HCT116 (cell line): ENCODE measurements at regions not wholly inside any gene's neighbourhood (a gene's known extent, or its start where the extent isn't known, plus 50 kb on each side); places are given as distances from the start of the nearest gene placed in this dataset.

Source experiments
- ATAC-seq: fragments of 200-7000 bp; cut with Tn5 transposase; 2 replicates; pipeline ENCODE4 v1.9.1; 2020; ENCODE audit warnings: mild to moderate bottlenecking, moderate library complexity
- BruUV-seq: library from RNA; stranded (reverse); fragments of 400-500 nt; replicated peaks from 2 replicates; lab custom pipeline; 2021; lab: Mats Ljungman, UMichigan
- CTCF ChIA-PET: fragments of 300-600 bp; sonication (Branson Sonifier 250); formaldehyde crosslinking; loops from one replicate; lab custom pipeline; 2021; ENCODE audit warnings: antibody characterized with exemption; lab: Charles Lee
- POLR2A ChIA-PET: fragments of 300-600, 350-600 bp; sonication (Branson Sonifier 250); formaldehyde crosslinking; loops from one replicate; lab custom pipeline; 2021; ENCODE audit warnings: antibody characterized with exemption; lab: Charles Lee
- RAD21 ChIA-PET, 2 experiments: fragments of 300-600 bp; sonication (Branson Sonifier 250); formaldehyde crosslinking; loops; one replicate each; lab custom pipeline; 2023; ENCODE audit warnings: low total read pairs in 2 of 2; ENCODE audit not compliant: uncharacterized antibody in 2 of 2, unreplicated experiment in 2 of 2, low non-redundant PET in 1 of 2; lab: Charles Lee
- DNase-seq: peaks from one replicate; pipeline ENCODE4 v3.0.0-alpha.2; 2010; ENCODE audit warnings: low read depth, low spot score
- H2AFZ ChIP-seq: fragments of 200-600 bp; shearing (Covaris generic), sonication (generic); 2 replicates; pipeline ENCODE4 v1.6.1; 2017; ENCODE audit warnings: low read depth, mixed run types, mixed read lengths, antibody characterized with exemption, low read length; ENCODE audit not compliant: poor library complexity, severe bottlenecking
- H3K27ac ChIP-seq: 2 replicates; pipeline ENCODE4 v1.5.1; 2012; ENCODE audit warnings: low read depth, low read length
- H3K27me3 ChIP-seq: fragments of 200-600 bp; sonication (generic); 2 replicates; pipeline ENCODE4 v1.6.1; 2016; ENCODE audit warnings: mixed run types, low read length, mixed read lengths; ENCODE audit not compliant: insufficient read depth
- H3K36me3 ChIP-seq, 2 experiments: fragments of 200-500 bp in 1 of 2; fragments of 200-600 bp in 1 of 2; sonication (Bioruptor generic) in 1 of 2; sonication (generic) in 1 of 2; 2 replicates each; pipeline versions ENCODE4 v1.5.1 to v1.6.1; 2014 to 2016; ENCODE audit warnings: low read length in 2 of 2, inconsistent platforms in 1 of 2, mixed read lengths in 1 of 2, mixed run types in 1 of 2; ENCODE audit not compliant: insufficient read depth in 2 of 2, control insufficient read depth in 1 of 2
- H3K4me1 ChIP-seq, 2 experiments: fragments of 200-600 bp in 1 of 2; sonication (generic) in 1 of 2; 2 replicates each; pipeline versions ENCODE4 v1.5.1 to v1.6.1; 2012 to 2017; ENCODE audit warnings: low read length in 2 of 2, inconsistent platforms in 1 of 2, mild to moderate bottlenecking in 1 of 2, mixed read lengths in 1 of 2, mixed run types in 1 of 2, moderate library complexity in 1 of 2; ENCODE audit not compliant: insufficient read depth in 2 of 2, control insufficient read depth in 1 of 2
- H3K4me2 ChIP-seq: fragments of 200-600 bp; sonication (generic); 2 replicates; pipeline ENCODE4 v1.6.1; 2017; ENCODE audit warnings: mixed run types, low read length, mixed read lengths
- H3K4me3 ChIP-seq, 2 experiments: fragments of 200-600 bp in 1 of 2; sonication (generic) in 1 of 2; replicated peaks in 1 of 2; 2 replicates each; pipeline ENCODE4 v1.5.1; 2011 to 2016; ENCODE audit warnings: low read length in 2 of 2, control low read depth in 1 of 2, low read depth in 1 of 2, mild to moderate bottlenecking in 1 of 2, mixed read lengths in 1 of 2, mixed run types in 1 of 2
- H3K79me2 ChIP-seq: fragments of 200-600 bp; sonication (generic); 2 replicates; pipeline ENCODE4 v1.6.1; 2017; ENCODE audit warnings: mild to moderate bottlenecking, mixed run types, low read length, moderate library complexity, mixed read lengths; ENCODE audit not compliant: insufficient read depth
- H3K9ac ChIP-seq: fragments of 200-600 bp; sonication (generic); 2 replicates; pipeline ENCODE4 v1.6.1; 2016; ENCODE audit warnings: low read length, mixed read lengths
- H3K9me2 ChIP-seq: fragments of 200-600 bp; sonication (generic), shearing (Covaris generic); 2 replicates; pipeline ENCODE4 v1.6.1; 2017; ENCODE audit warnings: mixed run types, mild to moderate bottlenecking, moderate library complexity; ENCODE audit not compliant: insufficient read depth
- H3K9me3 ChIP-seq, 2 experiments: fragments of 200-500 bp in 1 of 2; fragments of 200-600 bp in 1 of 2; sonication (Bioruptor generic) in 1 of 2; sonication (generic) in 1 of 2; 2 replicates each; pipeline ENCODE4 v1.6.1; 2014 to 2017; ENCODE audit warnings: low read length in 2 of 2, mixed read lengths in 2 of 2, inconsistent platforms in 1 of 2, low read depth in 1 of 2, mild to moderate bottlenecking in 1 of 2, mixed run types in 1 of 2, moderate library complexity in 1 of 2; ENCODE audit not compliant: control insufficient read depth in 1 of 2, insufficient read depth in 1 of 2
- H4K20me1 ChIP-seq: fragments of 200-600 bp; sonication (generic), shearing (Covaris generic); 2 replicates; pipeline ENCODE4 v1.6.1; 2017; ENCODE audit warnings: mixed run types, mild to moderate bottlenecking, moderate library complexity; ENCODE audit not compliant: insufficient read depth
- CEBPB ChIP-seq: IDR thresholded peaks from 2 replicates; pipeline ENCODE4 v1.6.1; 2012; ENCODE audit warnings: low read depth
- CTCF ChIP-seq, 3 experiments: fragments of 200-600 bp in 1 of 3; sonication (generic) in 1 of 3; IDR thresholded peaks in 2 of 3; conservative IDR thresholded peaks in 1 of 3; 2 replicates each; pipeline ENCODE4 v1.5.1; 2012 to 2017; ENCODE audit warnings: low read depth in 2 of 3, low read length in 2 of 3, antibody characterized with exemption in 1 of 3, borderline replicate concordance in 1 of 3, control low read depth in 1 of 3, mild to moderate bottlenecking in 1 of 3, mixed read lengths in 1 of 3, mixed run types in 1 of 3, moderate library complexity in 1 of 3; ENCODE audit not compliant: insufficient read depth in 1 of 3
- EGR1 ChIP-seq: IDR thresholded peaks from 2 replicates; pipeline ENCODE4 v1.6.1; 2012; ENCODE audit warnings: low read depth
- FOSL1 ChIP-seq: IDR thresholded peaks from 2 replicates; pipeline ENCODE4 v1.6.1; 2012; ENCODE audit warnings: low read depth
- ZBTB33 ChIP-seq: IDR thresholded peaks from 2 replicates; pipeline ENCODE4 v1.6.1; 2011; ENCODE audit warnings: mild to moderate bottlenecking, low read length, moderate library complexity; ENCODE audit not compliant: insufficient replicate concordance; ENCODE audit errors: extremely low read depth
- ZNF274 ChIP-seq: fragments of 200-500 bp; sonication (Bioruptor generic); IDR thresholded peaks from 2 replicates; pipeline ENCODE4 v1.6.1; 2014; ENCODE audit warnings: mild to moderate bottlenecking, low read depth, low read length, inconsistent platforms
- intact Hi-C: fragments of 100-400 bp; cut with micrococcal nuclease; formaldehyde crosslinking; loops from 2 replicates; pipeline ENCODE4 v1.10.0; 2022
- TF ChIP-seq, protein P1 (sequence below): IDR thresholded peaks from 2 replicates; pipeline ENCODE4 v1.6.1; 2012
- TF ChIP-seq, protein P2 (sequence below): IDR thresholded peaks from 2 replicates; pipeline ENCODE4 v1.6.1; 2012; ENCODE audit warnings: low read depth

- Histone ChIP-seq H3K27ac (no peak overlapping the region), H3K9me3 (no peaks in the 10 kb centered on the region), H3K9ac (no peak overlapping the region), H2AFZ (no peak overlapping the region), H3K4me3 (no peak overlapping the region), H3K27me3 (no peaks in the 10 kb centered on the region), H4K20me1 (no peaks in the 10 kb centered on the region), H3K36me3 (no peaks in the 10 kb centered on the region), H3K79me2 (no peaks in the 10 kb centered on the region), H3K9me2 (no peaks in the 10 kb centered on the region), H3K4me2 (no peak overlapping the region), H3K4me1 (peaks cover 7 to 16% of the 10 kb centered on the region in 2 experiments; a peak in 3 of 4 replicates)
- ATAC-seq (no peak), DNase-seq (no peak)
- ChIA-PET RAD21 (no interaction called here), CTCF (no interaction called here), POLR2A (no interaction called here)
- TF ChIP-seq ZBTB33 = no peak
- no peak for TF ChIP-seq ZNF274
- TF ChIP-seq, protein P1, sequence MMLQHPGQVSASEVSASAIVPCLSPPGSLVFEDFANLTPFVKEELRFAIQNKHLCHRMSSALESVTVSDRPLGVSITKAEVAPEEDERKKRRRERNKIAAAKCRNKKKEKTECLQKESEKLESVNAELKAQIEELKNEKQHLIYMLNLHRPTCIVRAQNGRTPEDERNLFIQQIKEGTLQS = no peak
- TF ChIP-seq CTCF (IDR thresholded peaks at IDR 0.05 in 2 of 3, conservative IDR thresholded peaks at IDR 0.05 in 1 of 3; ENCODE audit: borderline replicate concordance in 1 of 3, insufficient read depth in 1 of 3, low read depth in 2 of 3, low read length in 2 of 3) = no peak
- no peak for TF ChIP-seq EGR1
- TF ChIP-seq CEBPB = no peak
- no peak for TF ChIP-seq FOSL1
- TF ChIP-seq, protein P2, sequence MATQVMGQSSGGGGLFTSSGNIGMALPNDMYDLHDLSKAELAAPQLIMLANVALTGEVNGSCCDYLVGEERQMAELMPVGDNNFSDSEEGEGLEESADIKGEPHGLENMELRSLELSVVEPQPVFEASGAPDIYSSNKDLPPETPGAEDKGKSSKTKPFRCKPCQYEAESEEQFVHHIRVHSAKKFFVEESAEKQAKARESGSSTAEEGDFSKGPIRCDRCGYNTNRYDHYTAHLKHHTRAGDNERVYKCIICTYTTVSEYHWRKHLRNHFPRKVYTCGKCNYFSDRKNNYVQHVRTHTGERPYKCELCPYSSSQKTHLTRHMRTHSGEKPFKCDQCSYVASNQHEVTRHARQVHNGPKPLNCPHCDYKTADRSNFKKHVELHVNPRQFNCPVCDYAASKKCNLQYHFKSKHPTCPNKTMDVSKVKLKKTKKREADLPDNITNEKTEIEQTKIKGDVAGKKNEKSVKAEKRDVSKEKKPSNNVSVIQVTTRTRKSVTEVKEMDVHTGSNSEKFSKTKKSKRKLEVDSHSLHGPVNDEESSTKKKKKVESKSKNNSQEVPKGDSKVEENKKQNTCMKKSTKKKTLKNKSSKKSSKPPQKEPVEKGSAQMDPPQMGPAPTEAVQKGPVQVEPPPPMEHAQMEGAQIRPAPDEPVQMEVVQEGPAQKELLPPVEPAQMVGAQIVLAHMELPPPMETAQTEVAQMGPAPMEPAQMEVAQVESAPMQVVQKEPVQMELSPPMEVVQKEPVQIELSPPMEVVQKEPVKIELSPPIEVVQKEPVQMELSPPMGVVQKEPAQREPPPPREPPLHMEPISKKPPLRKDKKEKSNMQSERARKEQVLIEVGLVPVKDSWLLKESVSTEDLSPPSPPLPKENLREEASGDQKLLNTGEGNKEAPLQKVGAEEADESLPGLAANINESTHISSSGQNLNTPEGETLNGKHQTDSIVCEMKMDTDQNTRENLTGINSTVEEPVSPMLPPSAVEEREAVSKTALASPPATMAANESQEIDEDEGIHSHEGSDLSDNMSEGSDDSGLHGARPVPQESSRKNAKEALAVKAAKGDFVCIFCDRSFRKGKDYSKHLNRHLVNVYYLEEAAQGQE = no peak
- intact Hi-C loops = no loop called here
- no TSS peak for BruUV-seq
These were observed 107.9 kb downstream of the BBS10 start for GRCh38 chr12:76240281-76240680.
